ENCODE measurements at regions not wholly inside any gene's neighbourhood (a gene's known extent, or its start where the extent isn't known, plus 50 kb on each side); places are given as distances from the start of the nearest gene placed in this dataset.
"Not testable (repeated sequence)": the region's sequence is repeated elsewhere in the genome, so short reads cannot be mapped to it uniquely, and the experiment has no call there.

GRCh38 chr11:16511116-16512114, 155.1 kb upstream of the SOX6 start:
- no peak for ATAC-seq (ENCODE audit: insufficient number of reproducible peaks, low FRiP score, low read depth)
- TF ChIP-seq CTCF (IDR thresholded peaks at IDR 0.05) = no peak
- no peak for DNase-seq (ENCODE audit: low spot score)
- H3K36me3 ChIP-seq = no peaks in the 10 kb centered on the region
- H3K9me3 ChIP-seq = no peaks in the 10 kb centered on the region
- H3K27ac ChIP-seq = no peak overlapping the region
- no peak overlapping the region for H3K4me3 ChIP-seq
- H3K27me3 ChIP-seq (replicated peaks; ENCODE audit: insufficient read depth) = no peaks in the 10 kb centered on the region
- H3K4me1 ChIP-seq (ENCODE audit: control insufficient read depth in 1 of 2, low read depth in 2 of 2) = no peaks in the 10 kb centered on the region

GRCh38 chr11:16505481-16505880, 149.1 kb upstream of the SOX6 start:
- H3K4me3 ChIP-seq = no peak overlapping the region
- DNase-seq (ENCODE audit: low spot score) (no peak), ATAC-seq (ENCODE audit: insufficient number of reproducible peaks, low FRiP score, low read depth) (no peak)
- no peaks in the 10 kb centered on the region for H3K4me1 ChIP-seq (ENCODE audit: control insufficient read depth in 1 of 2, low read depth in 2 of 2)
- no peaks in the 10 kb centered on the region for H3K27me3 ChIP-seq (replicated peaks; ENCODE audit: insufficient read depth)
- H3K27ac ChIP-seq = no peak overlapping the region
- H3K36me3 ChIP-seq = no peaks in the 10 kb centered on the region
- H3K9me3 ChIP-seq = peaks cover 7% of the 10 kb centered on the region
- TF ChIP-seq CTCF (IDR thresholded peaks at IDR 0.05) = no peak

- ATAC-seq (ENCODE audit: insufficient number of reproducible peaks, low FRiP score, low read depth); H3K27me3 ChIP-seq (replicated peaks; ENCODE audit: insufficient read depth); H3K36me3 ChIP-seq; H3K27ac ChIP-seq; H3K4me1 ChIP-seq (ENCODE audit: control insufficient read depth in 1 of 2, low read depth in 2 of 2); DNase-seq (ENCODE audit: low spot score); H3K4me3 ChIP-seq; H3K9me3 ChIP-seq: not testable (repeated sequence)
Observed at GRCh38 chr11:16503891-16504290, 147.5 kb upstream of the SOX6 start.

- H3K9me3 ChIP-seq = no peaks in the 10 kb centered on the region
- DNase-seq (ENCODE audit: low spot score) (no peak), ATAC-seq (ENCODE audit: insufficient number of reproducible peaks, low FRiP score, low read depth) (no peak)
Observed at GRCh38 chr11:16494918-16495691, 138.8 kb upstream of the SOX6 start.

GRCh38 chr11:16484434-16484833, 128.1 kb upstream of the SOX6 start:
- Histone ChIP-seq H3K27ac (no peak overlapping the region), H3K36me3 (no peaks in the 10 kb centered on the region), H3K4me1 (ENCODE audit: control insufficient read depth in 1 of 2, low read depth in 2 of 2) (no peaks in the 10 kb centered on the region), H3K27me3 (replicated peaks; ENCODE audit: insufficient read depth) (no peaks in the 10 kb centered on the region), H3K4me3 (no peak overlapping the region), H3K9me3 (no peaks in the 10 kb centered on the region)
- DNase-seq (ENCODE audit: low spot score) (no peak), ATAC-seq (ENCODE audit: insufficient number of reproducible peaks, low FRiP score, low read depth) (no peak)
- TF ChIP-seq CTCF (IDR thresholded peaks at IDR 0.05) = no peak

More at GRCh38 chr11:16494918-16495691, 138.8 kb upstream of the SOX6 start:
- no peak for TF ChIP-seq CTCF (IDR thresholded peaks at IDR 0.05)
- Histone ChIP-seq H3K27ac (no peak overlapping the region), H3K27me3 (replicated peaks; ENCODE audit: insufficient read depth) (no peaks in the 10 kb centered on the region), H3K4me1 (ENCODE audit: control insufficient read depth in 1 of 2, low read depth in 2 of 2) (no peaks in the 10 kb centered on the region), H3K36me3 (no peaks in the 10 kb centered on the region), H3K4me3 (no peak overlapping the region)

All from thoracic aorta (tissue), 2 donors.